HepG2 (cell line): ENCODE measurements at regions not wholly inside any gene's neighbourhood (a gene's known extent, or its start where the extent isn't known, plus 50 kb on each side); places are given as distances from the start of the nearest gene placed in this dataset.

Experiments
- BCL3 ChIP-seq: sonication (generic); formaldehyde crosslinking; IDR thresholded peaks from 2 replicates; pipeline ENCODE4 v1.5.1; 2020; ENCODE audit warnings: mild to moderate bottlenecking, missing genetic modification reagents, moderate library complexity
- CHCHD3 ChIP-seq: sonication (generic); formaldehyde crosslinking; IDR thresholded peaks from 2 replicates; pipeline ENCODE4 v1.8.0; 2022; ENCODE audit warnings: mild to moderate bottlenecking, missing genetic modification reagents, moderate library complexity
- CHD4 ChIP-seq: fragments of 200-600 bp; sonication (generic); IDR thresholded peaks from 2 replicates; pipeline ENCODE4 v1.7.0; 2017; ENCODE audit warnings: mild to moderate bottlenecking, low read length, borderline replicate concordance
- IRF9 ChIP-seq: sonication (generic); formaldehyde crosslinking; IDR thresholded peaks from 2 replicates; pipeline ENCODE4 v1.8.0; 2022; ENCODE audit warnings: missing genetic modification reagents, mild to moderate bottlenecking, borderline replicate concordance
- JUNB ChIP-seq: sonication (generic); formaldehyde crosslinking; IDR thresholded peaks from 2 replicates; pipeline ENCODE4 v1.8.0; 2022; ENCODE audit warnings: missing genetic modification reagents, mild to moderate bottlenecking, borderline replicate concordance
- MIXL1 ChIP-seq: IDR thresholded peaks from 2 replicates; pipeline ENCODE4 v1.6.1; 2016
- REL ChIP-seq: sonication (generic); formaldehyde crosslinking; conservative IDR thresholded peaks from 2 replicates; pipeline ENCODE4 v1.8.0; 2022; ENCODE audit warnings: mild to moderate bottlenecking, missing genetic modification reagents, moderate library complexity
- SRF ChIP-seq: IDR thresholded peaks from 2 replicates; pipeline ENCODE4 v1.6.1; 2011; ENCODE audit warnings: mild to moderate bottlenecking, low read depth, low read length, moderate library complexity
- SSRP1 ChIP-seq: IDR thresholded peaks from 2 replicates; pipeline ENCODE4 v1.6.1; 2016; ENCODE audit warnings: control low read depth
- XRCC5 ChIP-seq: fragments of 200-400 bp; formaldehyde crosslinking; optimal IDR thresholded peaks from 2 replicates; pipeline ENCODE3; 2017; ENCODE audit warnings: mild to moderate bottlenecking, low read length
- YEATS4 ChIP-seq: sonication (generic); formaldehyde crosslinking; IDR thresholded peaks from 2 replicates; pipeline ENCODE4 v1.4.0; 2020; ENCODE audit warnings: missing genetic modification reagents, borderline replicate concordance
- ZHX2 ChIP-seq, 2 experiments: sonication (generic) in 1 of 2; formaldehyde crosslinking in 1 of 2; IDR thresholded peaks; 2 replicates each; pipeline versions ENCODE4 v1.6.1 to v1.9.0; 2014 to 2022; ENCODE audit warnings: antibody characterized with exemption in 1 of 2, borderline replicate concordance in 1 of 2, inconsistent platforms in 1 of 2, low read depth in 1 of 2, missing genetic modification reagents in 1 of 2
- ZKSCAN8 ChIP-seq: IDR thresholded peaks from 2 replicates; pipeline ENCODE4 v1.6.1; 2016; ENCODE audit warnings: borderline replicate concordance, missing genetic modification reagents, missing compliant biosample characterization
- ZNF264 ChIP-seq: sonication (generic); formaldehyde crosslinking; IDR thresholded peaks from 2 replicates; pipeline ENCODE4 v1.4.0; 2020; ENCODE audit warnings: missing genetic modification reagents
- TF ChIP-seq, protein P1 (sequence below): sonication (generic); formaldehyde crosslinking; IDR thresholded peaks from 2 replicates; pipeline ENCODE4 v1.4.0; 2020; ENCODE audit warnings: missing genetic modification reagents

GRCh38 chr6:63521475-63522210, 50.6 kb upstream of the LOC128125822 start (continued):
- TF ChIP-seq, protein P1, sequence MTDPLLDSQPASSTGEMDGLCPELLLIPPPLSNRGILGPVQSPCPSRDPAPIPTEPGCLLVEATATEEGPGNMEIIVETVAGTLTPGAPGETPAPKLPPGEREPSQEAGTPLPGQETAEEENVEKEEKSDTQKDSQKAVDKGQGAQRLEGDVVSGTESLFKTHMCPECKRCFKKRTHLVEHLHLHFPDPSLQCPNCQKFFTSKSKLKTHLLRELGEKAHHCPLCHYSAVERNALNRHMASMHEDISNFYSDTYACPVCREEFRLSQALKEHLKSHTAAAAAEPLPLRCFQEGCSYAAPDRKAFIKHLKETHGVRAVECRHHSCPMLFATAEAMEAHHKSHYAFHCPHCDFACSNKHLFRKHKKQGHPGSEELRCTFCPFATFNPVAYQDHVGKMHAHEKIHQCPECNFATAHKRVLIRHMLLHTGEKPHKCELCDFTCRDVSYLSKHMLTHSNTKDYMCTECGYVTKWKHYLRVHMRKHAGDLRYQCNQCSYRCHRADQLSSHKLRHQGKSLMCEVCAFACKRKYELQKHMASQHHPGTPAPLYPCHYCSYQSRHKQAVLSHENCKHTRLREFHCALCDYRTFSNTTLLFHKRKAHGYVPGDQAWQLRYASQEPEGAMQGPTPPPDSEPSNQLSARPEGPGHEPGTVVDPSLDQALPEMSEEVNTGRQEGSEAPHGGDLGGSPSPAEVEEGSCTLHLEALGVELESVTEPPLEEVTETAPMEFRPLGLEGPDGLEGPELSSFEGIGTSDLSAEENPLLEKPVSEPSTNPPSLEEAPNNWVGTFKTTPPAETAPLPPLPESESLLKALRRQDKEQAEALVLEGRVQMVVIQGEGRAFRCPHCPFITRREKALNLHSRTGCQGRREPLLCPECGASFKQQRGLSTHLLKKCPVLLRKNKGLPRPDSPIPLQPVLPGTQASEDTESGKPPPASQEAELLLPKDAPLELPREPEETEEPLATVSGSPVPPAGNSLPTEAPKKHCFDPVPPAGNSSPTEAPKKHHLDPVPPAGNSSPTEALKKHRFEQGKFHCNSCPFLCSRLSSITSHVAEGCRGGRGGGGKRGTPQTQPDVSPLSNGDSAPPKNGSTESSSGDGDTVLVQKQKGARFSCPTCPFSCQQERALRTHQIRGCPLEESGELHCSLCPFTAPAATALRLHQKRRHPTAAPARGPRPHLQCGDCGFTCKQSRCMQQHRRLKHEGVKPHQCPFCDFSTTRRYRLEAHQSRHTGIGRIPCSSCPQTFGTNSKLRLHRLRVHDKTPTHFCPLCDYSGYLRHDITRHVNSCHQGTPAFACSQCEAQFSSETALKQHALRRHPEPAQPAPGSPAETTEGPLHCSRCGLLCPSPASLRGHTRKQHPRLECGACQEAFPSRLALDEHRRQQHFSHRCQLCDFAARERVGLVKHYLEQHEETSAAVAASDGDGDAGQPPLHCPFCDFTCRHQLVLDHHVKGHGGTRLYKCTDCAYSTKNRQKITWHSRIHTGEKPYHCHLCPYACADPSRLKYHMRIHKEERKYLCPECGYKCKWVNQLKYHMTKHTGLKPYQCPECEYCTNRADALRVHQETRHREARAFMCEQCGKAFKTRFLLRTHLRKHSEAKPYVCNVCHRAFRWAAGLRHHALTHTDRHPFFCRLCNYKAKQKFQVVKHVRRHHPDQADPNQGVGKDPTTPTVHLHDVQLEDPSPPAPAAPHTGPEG (CRISPR knock-in tag): no peak
- 0 out of 2 replicates have a peak, but pooled peaks have one; percentile 69 for TF ChIP-seq MIXL1 (CRISPR knock-in tag)
- TF ChIP-seq YEATS4 (CRISPR knock-in tag): peak; percentile 43; the same call in 1 of the 2 replicates
- no peak for TF ChIP-seq BCL3 (CRISPR knock-in tag)
- no peak for TF ChIP-seq CHD4
- TF ChIP-seq XRCC5: no peak
- TF ChIP-seq ZHX2 (IDR thresholded peaks at IDR 0.05; ENCODE audit: low read depth): no peak
- TF ChIP-seq ZHX2 (CRISPR knock-in tag; IDR thresholded peaks at IDR 0.05; ENCODE audit: borderline replicate concordance): no peak; the same call in 1 of the 2 replicates
- TF ChIP-seq CHCHD3: no peak
- no peak for TF ChIP-seq REL
- 0 out of 2 replicates have a peak, but pooled peaks have one; percentile 32 for TF ChIP-seq SSRP1 (CRISPR knock-in tag)
- no peak for TF ChIP-seq IRF9
- no peak for TF ChIP-seq ZNF264 (CRISPR knock-in tag)
- no peak for TF ChIP-seq ZKSCAN8
- peak; percentile 11; the same call in 1 of the 2 replicates for TF ChIP-seq SRF
- no peak for TF ChIP-seq JUNB
